NOMO-1 (cell line): ENCODE measurements at regions not wholly inside any gene's neighbourhood (a gene's known extent, or its start where the extent isn't known, plus 50 kb on each side); places are given as distances from the start of the nearest gene placed in this dataset.
"Not testable (repeated sequence)": the region's sequence is repeated elsewhere in the genome, so short reads cannot be mapped to it uniquely, and the experiment has no call there.

Experiments
- DNase-seq, 2 experiments: peaks; one replicate each; lab custom pipeline; 2025; ENCODE audit not compliant: unreplicated experiment in 2 of 2; lab: John Stamatoyannopoulos, UW

GRCh38 chr10:64369885-64370773, 848.9 kb downstream of the REEP3 start:
- DNase-seq: no peak

DNA sequence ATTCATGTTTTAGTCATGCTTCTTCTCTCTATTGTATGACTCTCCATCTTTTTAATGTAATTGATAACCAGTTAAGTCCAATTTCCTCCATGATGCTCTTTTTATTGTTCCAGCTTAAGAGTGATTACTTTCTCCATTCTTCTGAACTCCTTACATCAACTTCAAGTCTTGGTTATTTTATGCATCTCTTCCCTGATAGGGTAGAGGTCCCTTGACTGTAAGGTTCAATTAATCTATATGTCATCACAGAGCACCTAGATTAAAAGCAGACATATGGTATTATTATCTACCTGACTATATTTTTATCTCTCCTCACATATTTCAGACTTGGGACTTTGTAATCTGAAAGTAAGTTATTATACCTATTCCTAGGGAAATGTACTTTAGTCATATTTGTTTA, 853.1 kb downstream of the REEP3 start:
- no peak for DNase-seq

- no peak for DNase-seq
Measured at GRCh38 chr10:64376167-64376566, 855.0 kb downstream of the REEP3 start.

DNA sequence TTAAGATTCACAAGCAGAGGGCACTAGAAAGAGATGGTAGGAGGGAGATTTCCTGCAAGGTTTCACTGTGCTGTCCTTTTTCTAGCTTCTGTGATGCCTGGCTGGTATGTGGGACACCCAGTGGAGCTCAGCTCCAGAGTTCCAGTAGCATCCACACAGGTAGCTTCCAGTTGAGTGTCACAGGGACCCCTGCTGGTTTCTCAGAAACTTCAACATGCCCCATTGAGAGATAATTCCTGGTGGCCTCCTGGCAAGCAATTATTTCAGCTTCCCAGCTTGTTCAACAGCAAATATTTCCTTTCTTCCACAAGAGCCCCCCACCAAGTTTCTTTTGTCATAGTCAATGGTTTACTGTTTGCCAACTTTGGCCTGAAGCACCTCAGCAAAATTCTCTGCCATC, 858.7 kb downstream of the REEP3 start:
- no peak for DNase-seq

- DNase-seq: no peak
Measured at GRCh38 chr10:64385355-64385754, 864.2 kb downstream of the REEP3 start.

GRCh38 chr10:64394744-64395143, 873.5 kb downstream of the REEP3 start:
- DNase-seq: no peak

DNA sequence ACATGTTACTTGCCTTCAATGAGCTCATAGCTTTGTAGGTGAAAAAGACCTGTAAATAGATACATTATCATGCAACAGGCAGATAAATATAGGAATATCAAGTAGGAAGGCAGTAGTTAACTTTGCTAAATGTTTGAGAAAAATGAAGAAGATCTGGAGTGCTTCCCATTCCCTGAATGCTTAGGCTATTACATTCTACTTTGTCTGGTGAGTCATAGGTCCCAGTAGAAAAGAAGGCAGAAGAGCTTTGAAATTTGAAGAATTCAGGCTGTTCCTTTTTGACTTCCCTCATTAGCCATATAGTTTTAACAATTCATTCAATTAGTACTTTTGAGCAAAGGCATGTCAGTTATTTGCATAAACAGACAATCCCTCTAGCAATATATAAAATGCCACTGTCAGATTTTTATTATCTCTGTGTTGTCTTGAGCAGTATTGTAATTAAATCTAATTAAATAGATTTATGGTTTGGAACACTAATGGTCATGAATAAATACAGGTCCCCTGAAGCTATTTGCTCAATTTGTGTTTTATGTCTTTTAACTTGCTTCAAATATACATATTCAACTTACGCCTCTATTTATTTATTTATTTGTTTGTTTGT, 875.0 kb downstream of the REEP3 start:
- no peak for DNase-seq

- no peak for DNase-seq
Measured at GRCh38 chr10:64397125-64397524, 875.9 kb downstream of the REEP3 start.

- no peak for DNase-seq
Measured at GRCh38 chr10:64408391-64409183, 887.4 kb downstream of the REEP3 start.

DNA sequence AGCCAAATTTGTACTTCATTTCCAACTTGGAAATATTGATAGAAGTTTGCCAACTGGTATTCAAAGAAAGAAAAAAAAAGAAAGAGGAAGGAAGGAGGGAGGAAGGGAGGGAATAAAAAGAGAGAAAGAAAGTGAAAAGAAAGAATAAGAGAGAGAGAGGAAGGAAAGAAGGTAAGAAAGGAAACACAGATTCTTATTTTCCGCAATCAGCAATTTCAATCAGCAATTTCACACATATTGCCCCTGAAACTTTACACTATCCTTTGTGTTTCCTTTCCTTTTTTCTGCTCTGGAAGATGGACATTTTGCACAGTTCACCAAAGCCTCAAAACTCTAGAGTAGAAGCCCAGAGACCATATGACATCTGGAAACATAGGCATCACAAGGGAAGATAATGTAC, 888.1 kb downstream of the REEP3 start:
- DNase-seq: no peak

DNA sequence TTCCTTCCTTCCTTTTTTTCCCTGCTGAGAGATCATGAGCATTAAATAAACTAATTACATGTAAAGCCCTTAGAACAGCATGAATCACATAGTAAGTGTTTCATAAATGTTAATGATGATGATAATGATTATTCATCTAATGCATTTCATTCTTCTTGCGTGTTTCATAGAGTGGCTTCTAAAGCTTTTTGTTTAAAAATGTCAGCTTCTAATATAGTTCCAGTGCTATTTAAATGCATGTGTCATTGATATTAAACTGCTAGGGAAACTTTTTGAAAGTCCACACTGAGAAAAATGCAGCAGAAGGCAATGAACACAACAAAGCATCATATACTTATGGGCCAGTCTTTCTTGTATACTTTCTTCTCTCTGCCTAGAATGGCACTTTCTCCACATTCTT, 894.8 kb downstream of the REEP3 start:
- DNase-seq: no peak

DNA sequence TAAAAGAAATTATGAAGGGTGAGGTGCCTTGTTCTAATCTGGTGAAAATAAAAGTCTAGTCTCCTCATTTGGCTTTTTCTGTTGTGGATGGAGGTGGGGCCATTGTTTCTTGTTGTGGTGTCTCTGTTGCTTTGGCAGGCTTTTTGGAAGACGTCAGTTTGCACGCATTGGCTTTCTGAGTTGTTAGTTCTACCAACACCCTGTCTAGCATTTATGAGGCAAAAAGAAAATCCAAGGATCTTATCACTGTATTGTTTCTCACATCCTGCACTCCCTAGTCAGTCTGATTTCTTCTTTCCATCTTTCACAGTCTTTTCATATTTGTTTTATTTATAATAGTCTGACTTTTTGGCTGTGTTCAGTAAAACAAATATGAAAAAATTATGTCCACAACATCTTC, 898.3 kb downstream of the REEP3 start:
- DNase-seq: no peak

GRCh38 chr10:64426745-64427144, 905.5 kb downstream of the REEP3 start:
- DNase-seq: no peak

DNA sequence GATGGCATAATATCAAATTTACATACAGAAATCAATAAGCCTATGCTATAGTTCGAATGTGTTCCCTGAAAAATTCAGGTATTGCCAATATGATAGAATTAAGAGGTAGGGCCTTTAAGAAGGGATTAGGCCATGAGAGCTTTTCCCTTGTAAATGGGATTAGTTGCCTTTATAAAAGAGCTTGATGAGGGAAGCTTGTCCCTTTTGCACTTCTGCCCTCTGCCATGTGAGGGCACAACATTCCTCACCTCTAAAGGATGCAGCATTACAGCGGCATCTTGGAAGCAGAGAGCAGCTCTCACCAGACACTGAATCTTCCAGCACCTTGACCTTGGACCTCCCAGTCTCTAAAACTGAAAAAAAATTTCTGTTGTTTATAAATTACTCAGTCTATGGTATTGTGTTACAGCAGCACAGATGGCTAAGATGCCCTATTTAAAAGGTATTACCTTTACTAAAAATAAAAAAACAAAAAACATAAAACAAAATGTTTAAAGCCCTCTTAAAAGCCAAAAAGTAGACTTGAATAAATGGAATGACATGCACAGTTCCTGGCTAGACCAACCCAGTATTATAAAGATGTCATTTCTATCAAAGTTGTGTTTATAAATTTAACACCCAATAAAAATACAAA, 909.6 kb downstream of the REEP3 start:
- no peak for DNase-seq

DNA sequence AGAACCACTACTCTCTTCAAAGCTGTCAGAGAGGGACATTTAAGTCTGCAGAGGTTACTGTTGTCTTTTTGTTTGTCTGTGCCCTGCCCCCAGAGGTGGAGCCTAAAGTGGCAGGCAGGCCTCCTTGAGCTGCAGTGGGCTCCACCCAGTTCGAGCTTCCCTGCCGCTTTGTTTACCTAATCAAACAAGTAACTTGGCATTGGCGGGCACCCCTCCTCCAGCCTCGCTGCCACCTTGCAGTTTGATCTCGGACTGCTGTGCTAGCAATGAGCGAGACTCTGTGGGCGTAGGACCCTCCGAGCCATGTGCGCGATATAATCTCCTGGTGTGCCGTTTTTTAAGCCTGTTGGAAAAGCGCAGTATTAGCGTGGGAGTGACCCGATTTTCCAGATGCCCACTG, 920.7 kb downstream of the REEP3 start:
- DNase-seq: not testable (repeated sequence)

- no peak for DNase-seq
Measured at GRCh38 chr10:64444163-64444562, 923.0 kb downstream of the REEP3 start.

DNA sequence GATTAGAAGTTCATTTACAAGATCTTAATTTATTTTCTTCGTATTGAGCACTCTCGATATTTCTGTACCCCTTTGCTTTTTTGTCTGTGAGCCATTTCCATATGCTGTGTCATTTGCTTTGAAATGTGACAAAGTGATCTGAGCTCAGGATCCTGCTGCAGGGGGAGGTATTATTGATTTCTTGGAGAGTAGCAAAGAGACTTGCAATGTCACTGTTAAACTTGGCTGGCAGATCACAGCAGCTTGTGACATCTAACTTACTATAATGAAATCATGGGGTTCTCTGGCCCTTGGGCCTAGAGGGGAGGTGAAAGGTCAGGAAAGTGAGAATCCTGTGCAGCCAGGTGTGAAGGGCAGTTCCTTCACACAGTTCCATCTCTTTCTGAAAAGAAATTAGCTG, 923.4 kb downstream of the REEP3 start:
- DNase-seq: no peak

- DNase-seq: no peak
Measured at GRCh38 chr10:64449603-64450002, 928.4 kb downstream of the REEP3 start.

- no peak for DNase-seq
Measured at GRCh38 chr10:64450312-64450711, 929.1 kb downstream of the REEP3 start.

DNA sequence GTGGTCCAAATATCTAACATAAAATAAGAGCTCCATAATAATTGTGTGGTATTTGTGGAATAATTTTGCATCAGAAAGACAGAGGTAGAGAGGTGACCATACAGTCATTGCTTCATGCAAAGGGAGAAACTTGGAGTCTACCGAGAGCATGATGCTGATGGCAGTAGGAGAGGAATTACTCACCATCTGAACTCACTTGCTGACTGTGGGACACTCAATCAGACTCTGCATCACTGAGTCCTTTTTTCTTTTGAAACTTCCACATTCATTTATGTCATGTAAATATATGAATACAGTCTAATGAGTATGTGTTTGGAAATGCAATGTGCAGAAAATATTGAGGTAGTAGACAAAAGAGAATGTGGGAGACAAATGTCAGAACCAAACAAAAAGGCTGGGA, 933.8 kb downstream of the REEP3 start:
- DNase-seq: no peak

DNA sequence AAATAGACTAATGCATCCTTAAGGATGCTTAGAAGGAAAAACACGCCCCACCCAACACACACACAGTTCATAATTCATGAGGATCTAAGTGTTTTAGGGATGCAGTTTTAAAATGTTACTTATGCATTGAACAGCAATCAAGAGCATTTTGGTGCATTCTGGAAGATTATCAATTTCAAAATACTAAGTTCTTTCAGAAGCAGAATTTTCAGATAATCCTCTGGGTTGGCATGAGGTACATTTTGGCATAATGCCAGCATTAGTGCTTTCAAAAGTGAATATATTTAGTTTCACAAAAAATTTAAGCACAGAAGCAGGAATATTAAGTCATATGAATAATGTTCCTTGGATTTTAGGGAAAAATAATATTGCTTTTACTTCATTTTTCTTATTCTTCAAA, 937.1 kb downstream of the REEP3 start:
- no peak for DNase-seq
